NCI-H128 (cell line): ENCODE measurements at regions not wholly inside any gene's neighbourhood (a gene's known extent, or its start where the extent isn't known, plus 50 kb on each side); places are given as distances from the start of the nearest gene placed in this dataset.
"Not testable (repeated sequence)": the region's sequence is repeated elsewhere in the genome, so short reads cannot be mapped to it uniquely, and the experiment has no call there.

Experiments used
- DNase-seq: peaks from one replicate; lab custom pipeline; 2025; ENCODE audit not compliant: unreplicated experiment; lab: John Stamatoyannopoulos, UW

DNA sequence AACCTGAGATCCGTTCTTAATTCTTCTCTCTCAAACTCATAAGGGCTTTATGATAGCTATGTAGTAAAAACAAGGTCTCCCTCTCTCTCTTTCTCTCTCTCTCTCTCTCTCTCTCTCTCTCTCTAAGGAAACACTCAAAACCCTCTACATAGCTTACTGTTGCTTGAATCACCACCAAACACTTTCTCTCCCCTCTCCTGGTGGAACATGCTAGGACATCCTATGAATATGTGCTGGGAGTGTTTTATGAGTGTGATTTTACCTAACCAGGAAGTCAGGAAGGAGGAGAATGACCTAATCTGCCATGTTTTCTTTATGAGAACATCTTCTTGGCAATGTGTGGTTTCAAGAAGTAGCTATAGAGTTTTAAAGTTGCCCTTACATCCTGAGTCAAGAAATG lies 844.6 kb downstream of the TTLL7 start:
- DNase-seq = not testable (repeated sequence)

DNA sequence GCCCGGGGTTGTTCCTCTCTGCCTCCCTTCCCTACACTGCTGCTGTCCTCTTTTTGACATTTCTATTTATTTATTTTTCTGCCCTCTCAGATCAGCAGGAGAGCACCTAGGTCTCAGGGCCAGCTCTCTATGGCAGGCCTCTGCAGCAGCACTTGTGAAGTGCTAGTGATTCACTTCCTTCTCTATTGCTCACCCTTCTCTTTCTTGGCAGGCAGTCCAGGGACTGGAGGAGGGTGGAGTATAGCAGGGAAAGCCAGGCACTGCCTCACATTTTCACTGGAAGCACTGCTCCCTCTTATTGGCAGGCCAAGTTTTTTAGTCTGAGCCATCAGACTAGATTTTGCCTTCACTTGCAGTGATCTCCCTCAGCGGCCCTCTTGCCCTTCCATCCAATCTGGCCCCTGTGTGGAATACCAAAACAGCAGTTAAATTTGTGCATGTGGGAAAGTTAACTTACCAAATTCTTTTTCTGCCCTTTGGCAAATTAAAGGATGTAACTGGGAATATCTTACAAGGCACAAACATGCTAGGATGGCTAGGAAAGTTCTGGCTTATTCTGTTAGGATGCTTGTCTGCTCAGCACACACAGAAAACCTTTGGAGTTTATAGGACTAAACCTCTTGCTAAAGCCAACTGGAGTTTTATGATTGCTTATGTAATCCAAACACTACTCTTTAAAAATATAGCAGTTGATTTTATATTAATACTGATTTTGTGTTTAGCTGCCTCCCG lies 847.6 kb downstream of the TTLL7 start:
- not testable (repeated sequence) for DNase-seq

DNA sequence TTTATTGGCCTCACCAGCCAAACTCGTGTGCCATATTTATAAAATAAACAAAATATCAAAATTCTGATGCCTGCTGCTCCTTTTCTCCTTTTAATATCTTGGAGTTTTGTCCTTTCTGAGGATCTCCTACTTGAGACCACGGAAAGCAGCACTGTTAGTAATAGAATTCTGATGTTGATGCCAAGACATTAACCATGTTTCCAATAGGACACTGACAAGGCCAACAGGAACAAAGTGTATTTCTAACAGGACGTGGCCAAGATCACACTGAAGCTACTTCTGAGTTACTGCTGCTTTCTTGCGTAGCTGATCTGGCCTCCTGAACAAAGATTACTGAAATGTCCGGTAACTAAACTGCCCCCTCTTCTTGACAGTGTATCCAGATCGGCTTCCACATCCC lies 848.5 kb downstream of the TTLL7 start:
- DNase-seq = not testable (repeated sequence)

DNA sequence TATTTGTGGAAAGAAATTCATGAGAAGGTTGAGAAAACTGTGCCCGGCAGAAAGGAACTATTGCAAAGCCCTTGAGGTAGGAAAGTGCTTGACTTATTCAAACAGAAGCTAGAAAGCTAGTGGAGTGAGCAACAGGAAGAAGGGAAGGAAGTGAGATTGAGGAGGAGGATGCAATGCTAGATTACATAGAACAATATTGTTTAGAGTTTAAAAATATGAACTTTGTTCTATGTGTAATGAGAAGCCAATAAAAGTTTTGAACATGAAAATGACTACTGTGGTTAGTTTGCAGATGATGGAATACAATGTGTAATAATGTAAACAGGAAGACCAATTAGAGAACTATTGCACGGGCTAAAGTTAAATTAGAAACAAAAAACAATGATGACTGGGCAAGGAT lies 853.1 kb downstream of the TTLL7 start:
- not testable (repeated sequence) for DNase-seq

DNA sequence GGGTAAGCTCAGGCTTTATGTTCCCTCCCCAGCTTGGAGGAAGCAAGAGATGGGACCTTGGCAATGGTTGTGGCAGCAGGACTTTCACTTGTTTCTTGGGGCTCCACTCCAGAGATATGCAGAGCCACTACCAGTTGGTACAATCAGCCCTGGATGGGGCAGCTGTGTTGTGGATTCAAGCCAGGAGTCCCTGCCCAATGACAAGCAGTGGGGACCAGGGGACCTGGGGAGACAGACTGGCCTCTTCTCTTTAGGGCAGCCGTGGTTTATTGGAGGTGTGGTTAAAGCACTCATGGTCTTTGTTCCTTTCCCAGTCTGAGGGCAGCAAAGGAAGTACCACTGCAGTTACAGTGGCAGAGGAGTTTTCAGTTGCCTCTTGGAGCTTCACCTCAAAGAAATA lies 856.1 kb downstream of the TTLL7 start:
- not testable (repeated sequence) for DNase-seq

DNA sequence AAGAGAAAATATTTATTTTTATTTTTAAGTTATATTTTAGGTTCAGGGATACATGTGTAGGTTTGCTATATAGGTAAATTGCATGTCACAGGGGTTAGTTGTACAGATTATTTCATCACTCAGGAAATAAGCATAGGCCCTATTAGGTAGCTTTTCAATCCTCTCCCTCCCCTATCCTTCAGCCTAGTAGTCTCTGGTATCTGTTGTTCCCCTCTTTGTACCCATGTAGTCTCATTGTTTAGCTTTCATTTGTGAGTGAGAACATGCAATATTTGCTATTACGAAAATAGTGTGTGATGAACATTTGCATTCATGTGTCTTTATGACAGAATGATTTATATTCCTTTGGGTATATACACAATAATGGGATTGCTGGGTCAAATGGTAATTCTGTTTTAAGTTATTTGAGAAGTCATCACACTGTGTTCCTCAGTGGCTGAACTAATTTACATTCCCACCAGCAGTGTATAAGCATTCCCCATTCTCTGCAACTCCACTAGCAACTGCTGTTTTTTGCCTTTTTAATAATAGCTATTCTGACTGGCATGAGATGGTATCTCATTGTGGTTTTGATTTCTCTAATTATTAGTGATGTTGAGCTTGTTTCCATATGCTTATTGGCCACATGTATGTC lies 863.3 kb downstream of the TTLL7 start:
- DNase-seq = not testable (repeated sequence)

DNA sequence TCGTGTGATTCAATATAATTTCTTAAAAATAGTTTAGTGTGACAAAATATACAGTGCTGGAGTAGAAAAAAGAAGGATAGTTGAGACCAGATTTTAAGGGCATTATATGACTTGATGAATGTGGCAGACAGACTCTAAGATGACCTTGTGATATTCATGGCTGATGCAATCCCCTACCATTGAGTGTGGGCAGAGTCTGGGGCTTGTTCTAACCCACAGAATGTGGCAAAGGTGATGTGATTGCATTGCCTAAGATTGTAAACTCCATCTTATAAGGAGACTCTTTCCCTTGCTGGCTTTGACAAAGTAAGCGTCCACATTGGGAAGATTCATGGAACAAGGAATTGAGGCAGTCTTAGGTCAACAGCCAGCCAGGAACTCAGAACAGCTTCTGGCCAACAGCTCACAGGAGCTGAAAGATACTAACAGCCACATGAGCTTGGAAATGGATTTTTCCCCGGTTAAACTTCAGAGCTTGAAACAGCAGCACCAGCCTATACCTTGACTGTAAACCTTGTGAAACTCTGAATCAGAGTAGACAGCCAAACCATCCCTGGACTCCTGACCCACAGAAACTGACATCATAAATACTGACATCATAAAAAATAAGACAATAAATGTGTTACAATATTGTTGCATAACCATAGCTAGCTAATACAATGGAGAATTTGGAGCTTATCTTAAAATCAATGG lies 864.5 kb downstream of the TTLL7 start:
- not testable (repeated sequence) for DNase-seq

DNA sequence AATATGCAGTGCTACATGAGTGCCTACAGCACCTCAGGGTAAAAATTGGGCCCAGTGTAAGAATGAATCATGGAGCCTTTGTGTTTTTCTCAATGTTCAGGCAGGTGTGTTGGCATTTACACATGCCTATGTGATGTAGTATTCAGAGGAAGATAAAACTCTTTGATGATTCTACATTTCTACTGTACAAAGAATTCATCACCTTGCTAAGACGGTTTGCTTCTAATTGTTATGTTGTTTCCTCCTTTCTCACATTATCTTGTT lies 867.3 kb downstream of the TTLL7 start:
- DNase-seq = no peak

DNA sequence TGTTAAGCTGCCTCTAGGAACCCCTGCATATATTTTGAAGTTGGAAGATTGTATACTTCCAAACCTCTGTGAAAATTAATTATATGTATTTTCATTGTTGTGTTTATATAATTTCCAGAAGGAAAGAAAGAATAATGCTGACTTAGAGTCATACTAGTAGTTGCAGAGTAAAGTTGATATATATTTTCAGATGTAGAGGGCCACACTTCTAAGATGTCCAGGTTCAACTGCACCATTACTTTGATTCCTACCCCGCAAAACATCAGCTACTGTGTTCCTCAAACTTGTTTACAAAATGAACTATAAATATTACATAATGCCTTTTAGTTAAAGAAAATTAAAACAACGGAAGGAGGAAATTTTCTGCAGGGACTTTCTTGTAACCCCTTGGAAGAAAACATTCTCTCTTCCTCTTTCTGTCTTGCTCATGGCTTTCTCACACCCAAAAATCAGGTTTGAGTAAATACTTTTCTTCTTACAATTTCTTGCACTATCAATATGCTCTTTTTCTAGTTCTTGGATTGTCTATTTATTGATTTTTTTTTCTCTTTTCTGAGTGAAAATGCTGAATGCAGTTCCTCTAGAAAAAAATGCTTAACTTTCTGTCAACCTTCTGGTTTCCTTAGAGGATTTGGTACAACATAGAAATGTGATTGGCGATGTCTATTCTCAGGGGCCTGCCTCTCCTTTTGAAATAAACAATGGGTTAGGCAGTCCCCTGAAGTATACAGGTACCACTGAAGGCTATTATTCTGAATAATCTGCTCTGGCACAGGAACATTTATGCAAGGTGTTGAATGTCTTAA lies 867.8 kb downstream of the TTLL7 start:
- no peak for DNase-seq

DNA sequence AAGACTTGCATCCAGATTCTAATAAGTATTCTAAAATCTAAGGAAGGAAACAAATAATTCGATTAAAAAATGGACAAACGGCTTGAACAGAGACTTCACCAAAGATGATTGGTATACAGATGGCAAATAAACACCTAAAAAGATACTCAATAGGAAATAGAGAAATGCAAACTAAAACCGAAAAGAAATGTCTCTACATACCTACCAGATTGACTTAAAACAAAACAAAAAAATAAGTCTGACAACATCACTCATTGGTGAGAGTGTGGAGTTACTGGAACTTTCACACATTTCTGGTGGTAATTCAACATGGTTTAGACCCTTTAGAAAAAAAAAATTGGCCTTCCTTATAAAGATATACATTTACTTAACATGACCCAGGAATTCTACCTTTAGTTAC lies 869.8 kb downstream of the TTLL7 start:
- DNase-seq = no peak

DNA sequence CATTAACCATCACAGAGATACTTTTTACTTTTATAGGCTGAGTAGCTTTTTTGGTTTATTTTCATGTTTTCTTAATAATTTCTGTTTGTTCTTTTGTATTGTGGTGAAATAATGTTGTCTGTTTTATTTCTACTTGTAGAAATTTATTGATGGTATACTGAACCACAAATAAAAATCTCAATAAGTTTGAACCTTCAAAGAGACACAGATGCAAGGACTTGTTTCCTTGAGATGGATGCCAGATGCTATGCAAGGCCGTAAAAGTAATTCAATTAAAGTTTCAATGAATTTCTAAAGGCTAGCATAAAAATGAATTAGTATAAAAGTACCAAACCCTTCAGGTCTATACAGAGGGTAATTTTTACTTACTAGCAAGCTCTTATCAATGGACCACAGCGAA lies 873.5 kb downstream of the TTLL7 start:
- no peak for DNase-seq

DNA sequence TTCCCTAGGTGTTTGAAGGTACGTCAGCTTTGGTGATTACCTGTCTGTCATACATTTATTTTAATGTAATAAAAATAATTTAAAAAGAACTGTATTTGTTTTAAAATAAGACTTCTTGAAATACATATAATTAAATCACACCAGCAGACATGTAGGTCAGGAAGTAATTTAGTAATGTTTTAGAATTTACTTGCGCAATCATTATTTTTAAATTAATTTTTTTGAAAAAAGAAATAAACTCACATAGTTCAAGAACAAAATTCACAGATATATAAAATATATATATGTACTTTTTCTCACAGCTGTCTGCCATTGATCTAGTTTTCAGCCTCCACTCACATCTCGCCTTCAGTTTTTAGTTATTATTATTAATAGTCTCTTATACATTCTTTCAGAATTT lies 875.9 kb downstream of the TTLL7 start:
- no peak for DNase-seq

DNA sequence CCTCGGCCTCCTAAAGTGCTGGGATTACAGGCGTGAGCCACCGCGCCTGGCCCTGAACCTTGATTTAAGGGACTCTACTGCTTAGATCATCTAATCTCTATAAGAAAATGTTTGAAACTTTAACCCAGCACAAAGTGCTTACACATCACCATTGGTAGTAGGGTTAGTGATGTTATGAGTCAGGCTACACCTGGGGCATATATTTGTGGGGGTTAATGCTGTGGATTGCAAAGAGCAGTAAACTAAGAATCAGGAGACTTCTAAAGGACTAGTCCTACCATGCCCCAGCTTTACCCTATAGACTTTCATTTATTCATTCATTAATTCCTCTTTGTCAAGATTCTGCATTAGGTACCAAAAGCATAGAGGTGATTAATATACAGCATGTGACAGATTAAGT lies 880.5 kb downstream of the TTLL7 start:
- DNase-seq = no peak

DNA sequence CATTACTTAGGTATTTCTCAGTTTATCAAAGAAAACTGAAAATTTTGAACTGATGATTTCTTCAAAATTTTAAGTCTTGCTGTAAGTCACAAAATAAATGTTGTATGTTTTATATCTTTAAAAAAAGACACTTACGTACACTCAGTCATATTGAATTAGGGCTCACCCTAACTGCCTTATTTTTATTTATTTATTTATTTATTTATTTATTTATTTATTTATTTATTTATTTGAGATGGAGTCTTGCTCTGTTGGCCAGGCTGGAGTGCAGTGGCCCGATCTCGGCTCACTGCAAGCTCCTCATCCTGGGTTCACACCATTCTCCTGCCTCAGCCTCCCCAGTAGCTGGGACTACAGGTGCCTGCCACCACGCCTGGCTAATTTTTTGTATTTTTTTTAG lies 881.9 kb downstream of the TTLL7 start:
- not testable (repeated sequence) for DNase-seq

DNA sequence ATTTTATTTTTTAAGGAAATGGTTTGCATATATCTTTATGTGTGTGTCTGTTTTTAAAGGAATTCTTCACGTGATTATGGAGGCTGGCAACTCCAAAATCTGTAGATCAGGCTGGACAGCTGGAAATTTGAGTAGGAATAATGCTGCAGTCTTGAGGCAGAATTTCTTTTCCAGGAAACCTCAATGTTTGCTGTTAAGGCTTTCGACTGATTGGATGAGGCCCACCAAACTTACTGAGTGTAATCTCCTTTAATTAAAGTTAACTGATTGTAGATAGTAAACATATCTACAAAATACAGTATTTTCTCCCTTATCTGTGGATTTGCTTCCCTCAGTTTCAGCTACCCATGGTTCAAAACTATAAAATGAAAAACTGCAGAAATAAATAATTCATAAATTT lies 883.1 kb downstream of the TTLL7 start:
- no peak for DNase-seq

DNA sequence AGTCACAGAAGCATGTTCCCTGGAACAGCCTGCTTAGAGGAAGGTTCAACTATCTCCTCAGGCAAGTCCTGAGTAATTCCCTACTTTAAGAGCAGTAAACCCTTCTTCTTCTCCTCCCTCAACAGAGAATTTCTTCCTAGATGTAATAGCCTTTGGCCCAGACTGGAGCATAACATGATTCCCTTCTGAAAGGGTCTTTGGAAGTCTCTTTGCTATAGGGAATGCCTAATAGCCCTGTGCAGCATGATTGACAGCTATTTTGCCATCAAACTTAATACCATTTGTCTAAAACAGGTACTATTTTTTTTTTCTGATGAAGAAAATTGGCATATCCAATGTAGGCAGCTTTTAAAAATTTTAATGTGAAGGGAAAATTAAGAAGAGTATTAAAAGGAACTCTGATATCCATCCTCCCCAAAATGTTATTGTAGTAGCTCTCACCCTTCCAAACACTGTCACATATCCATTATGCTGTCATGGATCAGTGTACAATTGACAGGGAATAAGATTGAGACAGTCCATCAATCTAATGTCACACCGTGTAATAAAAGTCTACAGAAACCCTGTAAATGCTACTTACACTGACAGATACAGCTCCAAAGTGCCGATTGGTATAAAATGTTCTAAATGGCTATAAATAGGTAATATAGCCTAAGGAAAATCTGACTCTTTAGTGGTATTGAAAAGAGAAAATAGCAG lies 884.6 kb downstream of the TTLL7 start:
- DNase-seq = no peak

DNA sequence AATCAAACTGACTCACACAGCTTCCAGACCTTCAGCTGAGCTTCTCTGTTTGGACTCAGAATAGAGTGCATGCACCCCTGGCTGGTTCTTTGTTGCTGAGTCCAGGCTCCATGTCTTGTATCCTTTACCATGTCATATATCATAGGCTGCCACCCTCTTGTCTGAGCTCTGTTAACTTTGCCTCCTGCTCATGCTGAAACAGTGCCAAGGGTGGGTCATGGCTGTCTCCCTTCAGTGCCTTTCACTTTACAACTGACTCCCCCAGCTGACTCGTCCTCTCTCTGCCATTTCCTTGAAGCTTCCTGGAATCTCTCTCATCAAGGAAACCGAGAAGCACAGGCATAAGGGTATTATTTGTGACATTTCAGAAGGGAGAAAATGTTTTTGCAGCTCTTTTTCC lies 885.3 kb downstream of the TTLL7 start:
- DNase-seq = no peak

DNA sequence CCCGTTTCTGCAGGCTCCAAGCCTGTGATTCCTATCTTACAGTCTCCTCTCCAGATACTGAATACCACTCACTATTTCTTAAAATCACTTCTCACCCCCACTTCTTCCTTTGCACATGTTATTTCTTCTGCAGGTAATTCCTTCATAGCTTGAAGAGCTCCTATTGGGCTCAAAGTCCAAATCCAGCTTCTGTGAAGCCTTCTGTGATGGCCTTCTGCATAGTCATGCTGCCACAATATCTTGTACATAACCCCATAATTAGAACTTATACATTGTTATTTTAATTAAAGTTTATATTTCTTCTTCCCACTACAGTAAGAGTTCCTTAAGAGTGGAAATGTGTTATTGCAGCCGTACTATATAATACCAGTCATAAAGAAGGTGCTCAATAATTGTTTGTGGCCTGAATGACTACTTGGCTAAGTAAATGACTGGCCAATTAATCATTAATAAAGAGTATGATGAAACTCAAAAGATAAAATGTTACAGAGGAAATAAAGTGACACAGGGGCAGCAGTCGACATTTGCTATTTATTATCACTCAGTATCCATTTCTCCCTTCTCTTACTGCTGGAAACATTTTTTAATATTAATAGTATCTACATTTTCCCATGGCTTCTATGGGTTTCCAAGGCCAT lies 886.6 kb downstream of the TTLL7 start:
- DNase-seq = no peak

DNA sequence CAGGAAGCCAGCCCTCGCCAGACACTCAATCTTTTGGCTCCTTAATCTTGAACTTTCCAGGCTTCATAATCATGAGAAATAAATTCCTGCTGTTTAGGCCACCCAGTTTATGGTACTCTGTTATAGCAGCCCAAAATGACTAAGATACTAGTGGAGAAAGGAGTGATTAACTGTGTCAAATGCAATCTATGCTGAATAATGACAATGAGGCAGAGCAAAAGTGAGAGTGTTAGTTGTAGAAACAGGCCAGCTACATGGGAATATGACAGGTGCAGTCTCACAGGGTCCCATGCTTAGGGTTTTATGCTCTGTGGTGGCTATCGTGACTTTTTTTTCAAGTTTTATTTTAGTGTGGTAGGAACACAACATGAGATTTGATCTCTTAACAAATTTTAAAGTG lies 888.8 kb downstream of the TTLL7 start:
- no peak for DNase-seq

DNA sequence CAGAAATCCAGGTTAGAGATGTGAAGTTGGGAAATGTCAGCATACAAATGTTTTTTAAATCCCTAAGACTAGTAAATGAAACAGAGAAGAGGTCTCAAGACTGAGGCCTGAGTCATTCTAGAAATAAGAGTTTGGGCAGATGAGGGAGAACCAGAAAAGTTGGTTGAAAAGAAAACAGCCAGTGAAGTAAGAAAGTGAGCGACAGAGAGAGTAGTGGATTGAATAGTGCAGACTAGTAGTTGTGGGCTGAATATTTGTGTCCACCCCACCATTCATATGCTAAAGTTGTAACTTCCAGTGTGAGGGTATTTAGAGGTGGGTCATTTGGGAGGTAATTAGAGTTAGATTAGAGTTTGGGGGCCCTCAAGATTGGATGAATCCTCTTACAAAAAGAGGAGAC lies 889.2 kb downstream of the TTLL7 start:
- no peak for DNase-seq

DNA sequence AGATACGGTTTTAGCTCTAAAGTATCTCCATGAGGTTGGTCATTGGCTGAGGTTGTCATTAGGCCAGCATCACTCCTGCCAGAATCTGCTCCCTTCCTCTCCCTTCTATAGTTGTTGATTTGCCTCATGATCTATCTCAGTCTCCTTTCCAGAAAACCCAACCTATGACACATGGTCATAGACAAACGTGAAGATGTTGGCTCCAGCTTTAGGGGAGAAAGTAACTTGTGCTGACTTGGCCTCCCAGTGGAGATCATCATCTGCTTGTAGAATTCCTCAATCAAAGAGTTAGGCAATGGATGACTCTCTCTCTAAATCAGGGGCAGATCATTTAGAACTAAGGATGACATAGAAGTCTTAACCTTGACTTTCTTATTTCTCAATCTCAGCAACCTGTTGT lies 894.4 kb downstream of the TTLL7 start:
- no peak for DNase-seq
